Caco-2 (cell line): ENCODE measurements at regions not wholly inside any gene's neighbourhood (a gene's known extent, or its start where the extent isn't known, plus 50 kb on each side); places are given as distances from the start of the nearest gene placed in this dataset.

Experiments
- BruUV-seq: library from RNA; stranded (reverse); fragments of 400-500 nt; replicated peaks from 2 replicates; lab custom pipeline; 2021; lab: Mats Ljungman, UMichigan
- CTCF ChIA-PET: fragments of 300-600 bp; sonication (Branson Sonifier 250); formaldehyde crosslinking; loops from one replicate; lab custom pipeline; 2022; ENCODE audit warnings: antibody characterized with exemption; lab: Charles Lee
- POLR2A ChIA-PET: fragments of 300-600 bp; sonication (Branson Sonifier 250); formaldehyde crosslinking; loops from one replicate; lab custom pipeline; 2022; ENCODE audit warnings: antibody characterized with exemption; lab: Charles Lee
- DNase-seq, 2 experiments: peaks; one replicate each; pipeline versions ENCODE4 v3.0.0 to v3.0.0-alpha.2; 2020 to 2022
- H3K27me3 ChIP-seq: replicated peaks from 2 replicates; pipeline ENCODE4 v1.6.0; 2011; ENCODE audit warnings: low read length; ENCODE audit not compliant: control insufficient read depth, insufficient read depth
- H3K36me3 ChIP-seq: 2 replicates; pipeline ENCODE4 v1.5.1; 2011; ENCODE audit warnings: low read length; ENCODE audit not compliant: control insufficient read depth, insufficient read depth
- H3K4me1 ChIP-seq: fragments of 250-450 bp; sonication (Bioruptor Pico); 2 replicates; pipeline ENCODE4 v1.5.1; 2020; ENCODE audit warnings: mild to moderate bottlenecking
- H3K4me3 ChIP-seq: 2 replicates; pipeline ENCODE4 v1.5.1; 2011; ENCODE audit warnings: low read depth, mild to moderate bottlenecking, control low read depth, low read length
- H3K9me3 ChIP-seq: fragments of 250-450 bp; sonication (Bioruptor Pico); 2 replicates; pipeline ENCODE4 v1.5.1; 2020; ENCODE audit warnings: mild to moderate bottlenecking, moderate library complexity
- H3K27ac Mint-ChIP-seq: one replicate; pipeline ENCODE4 v1.8.0; 2022; ENCODE audit warnings: mixed read lengths; ENCODE audit not compliant: unreplicated experiment
- H3K27me3 Mint-ChIP-seq: one replicate; pipeline ENCODE4 v1.8.0; 2022; ENCODE audit warnings: mixed read lengths; ENCODE audit not compliant: insufficient read depth, unreplicated experiment
- H3K36me3 Mint-ChIP-seq: one replicate; pipeline ENCODE4 v1.8.0; 2022; ENCODE audit warnings: mild to moderate bottlenecking, mixed read lengths; ENCODE audit not compliant: insufficient read depth, unreplicated experiment
- H3K4me1 Mint-ChIP-seq: one replicate; pipeline ENCODE4 v1.8.0; 2022; ENCODE audit warnings: low read depth, mixed read lengths; ENCODE audit not compliant: unreplicated experiment
- H3K4me3 Mint-ChIP-seq: one replicate; pipeline ENCODE4 v1.8.0; 2022; ENCODE audit warnings: mild to moderate bottlenecking, moderate library complexity, mixed read lengths; ENCODE audit not compliant: unreplicated experiment
- H3K9me3 Mint-ChIP-seq: one replicate; pipeline ENCODE4 v1.8.0; 2022; ENCODE audit warnings: mixed read lengths; ENCODE audit not compliant: unreplicated experiment
- CTCF ChIP-seq, 2 experiments: fragments of 200-600 bp in 1 of 2; IDR thresholded peaks; 1 replicate in 1 of 2; 2 replicates in 1 of 2; pipeline versions ENCODE4 v1.5.1 to v1.8.0; 2011 to 2022; ENCODE audit warnings: antibody characterized with exemption in 1 of 2, control low read depth in 1 of 2, inconsistent platforms in 1 of 2, low read depth in 1 of 2, low read length in 1 of 2, mild to moderate bottlenecking in 1 of 2, moderate library complexity in 1 of 2; ENCODE audit not compliant: insufficient read depth in 1 of 2, severe bottlenecking in 1 of 2, unreplicated experiment in 1 of 2
- intact Hi-C: fragments of 100-400 bp; cut with micrococcal nuclease; formaldehyde crosslinking; loops from one replicate; pipeline ENCODE4 v1.10.0; 2022; ENCODE audit not compliant: unreplicated experiment

DNA sequence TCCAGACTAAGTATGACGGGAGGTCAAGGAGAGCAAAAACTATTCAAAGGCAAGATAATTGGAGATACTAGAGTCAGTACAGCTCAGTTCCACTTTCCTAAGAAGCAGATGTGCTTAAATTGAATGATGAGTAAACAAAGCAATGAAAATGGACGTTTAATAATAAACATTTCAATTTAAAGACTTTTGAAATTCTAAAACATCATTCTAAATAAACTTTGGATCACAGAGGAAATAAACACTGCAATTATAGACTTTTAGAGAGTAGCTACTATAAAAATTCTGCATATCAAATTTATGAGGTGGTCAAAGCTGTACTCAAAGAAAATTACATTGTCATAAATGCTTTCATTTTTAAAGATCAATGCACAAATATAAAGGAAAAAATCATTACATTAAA lies 418.3 kb downstream of the GPAM start:
- BruUV-seq, result no TSS peak
- Mint-ChIP-seq H3K27me3 (peaks cover 12% of the 10 kb centered on the region), H3K9me3 (peaks cover 8% of the 10 kb centered on the region), H3K4me3 (no peak overlapping the region), H3K36me3 (no peaks in the 10 kb centered on the region), H3K27ac (no peak overlapping the region), H3K4me1 (no peaks in the 10 kb centered on the region)
- no peaks in the 10 kb centered on the region for H3K4me1 ChIP-seq
- no peaks in the 10 kb centered on the region for H3K27me3 ChIP-seq
- ChIA-PET CTCF (interaction anchor here (0.8 kb wide), 1 partner anchor 9 kb away, joined by 3 read pairs; no protein-coding TSS in a partner anchor), POLR2A (no interaction called here)
- no peak overlapping the region for H3K4me3 ChIP-seq
- no peaks in the 10 kb centered on the region for H3K36me3 ChIP-seq
- no peak for DNase-seq
- H3K9me3 ChIP-seq, result no peaks in the 10 kb centered on the region
- intact Hi-C loops, result no loop called here
- no peak for TF ChIP-seq CTCF (IDR thresholded peaks at IDR 0.05; ENCODE audit: insufficient read depth in 1 of 2, low read depth in 1 of 2, low read length in 1 of 2, severe bottlenecking in 1 of 2, unreplicated experiment in 1 of 2)

DNA sequence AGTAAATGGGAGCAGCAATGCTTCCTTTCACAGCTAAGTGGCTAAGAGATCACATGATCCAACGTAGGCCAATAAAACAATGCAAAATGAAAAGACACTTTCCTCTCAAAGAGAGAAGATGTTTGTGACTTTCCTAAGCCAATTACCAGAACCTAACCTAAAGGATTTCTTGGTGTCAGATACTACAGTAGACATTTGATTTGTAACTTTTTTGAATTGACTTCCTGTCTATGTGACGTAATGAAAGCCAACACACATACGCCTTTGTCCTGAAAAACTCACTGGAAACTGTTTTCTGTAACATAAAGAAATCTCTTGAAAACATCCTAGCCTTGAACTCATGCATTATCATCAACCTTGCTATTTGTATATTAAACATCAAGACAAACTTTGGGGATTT lies 417.1 kb downstream of the GPAM start:
- H3K27me3 Mint-ChIP-seq, result peaks cover 12% of the 10 kb centered on the region
- CTCF ChIA-PET, result no interaction called here

DNA sequence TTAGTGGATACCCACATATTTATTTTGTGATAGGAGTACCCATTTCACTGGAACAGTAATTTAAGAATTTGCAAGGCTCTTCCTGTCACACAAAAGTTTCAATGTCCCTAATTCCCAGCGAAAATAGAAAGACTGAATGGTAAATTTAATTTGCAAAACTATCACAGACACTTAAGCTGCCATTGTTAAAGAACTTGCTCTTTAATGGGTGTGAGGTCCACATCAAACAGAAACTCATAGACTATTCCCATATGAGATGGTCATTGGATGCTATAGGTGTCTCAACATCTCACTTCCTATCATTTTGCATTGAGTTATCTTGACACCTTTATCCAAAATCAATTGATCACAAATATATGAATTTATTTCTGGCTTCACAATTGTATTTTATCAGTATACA lies 415.9 kb downstream of the GPAM start:
- ChIA-PET CTCF (no interaction called here), POLR2A (no interaction called here)
- no peaks in the 10 kb centered on the region for H3K27me3 ChIP-seq
- H3K4me1 Mint-ChIP-seq, result no peaks in the 10 kb centered on the region
- TF ChIP-seq CTCF (IDR thresholded peaks at IDR 0.05; ENCODE audit: insufficient read depth in 1 of 2, low read depth in 1 of 2, low read length in 1 of 2, severe bottlenecking in 1 of 2, unreplicated experiment in 1 of 2), result no peak
- H3K9me3 Mint-ChIP-seq, result peaks cover 8% of the 10 kb centered on the region
- intact Hi-C loops, result no loop called here
- peaks cover 12% of the 10 kb centered on the region for H3K27me3 Mint-ChIP-seq
- no peaks in the 10 kb centered on the region for H3K36me3 ChIP-seq
- no TSS peak for BruUV-seq
- H3K27ac Mint-ChIP-seq, result no peak overlapping the region
- no peaks in the 10 kb centered on the region for H3K36me3 Mint-ChIP-seq
- no peak for DNase-seq
- H3K4me1 ChIP-seq, result no peaks in the 10 kb centered on the region
- H3K4me3 Mint-ChIP-seq, result no peak overlapping the region
- H3K9me3 ChIP-seq, result no peaks in the 10 kb centered on the region
- no peak overlapping the region for H3K4me3 ChIP-seq

More for the DNA sequence above, 417.1 kb downstream of the GPAM start:
- Histone ChIP-seq H3K9me3 (no peaks in the 10 kb centered on the region), H3K4me1 (no peaks in the 10 kb centered on the region), H3K4me3 (no peak overlapping the region), H3K36me3 (no peaks in the 10 kb centered on the region), H3K27me3 (no peaks in the 10 kb centered on the region)
- BruUV-seq, result no TSS peak
- intact Hi-C loops, result no loop called here
- TF ChIP-seq CTCF (IDR thresholded peaks at IDR 0.05; ENCODE audit: insufficient read depth in 1 of 2, low read depth in 1 of 2, low read length in 1 of 2, severe bottlenecking in 1 of 2, unreplicated experiment in 1 of 2), result no peak
- Mint-ChIP-seq H3K27ac (no peak overlapping the region), H3K9me3 (peaks cover 8% of the 10 kb centered on the region), H3K36me3 (no peaks in the 10 kb centered on the region), H3K4me3 (no peak overlapping the region), H3K4me1 (no peaks in the 10 kb centered on the region)
- POLR2A ChIA-PET, result no interaction called here
- no peak for DNase-seq
